NCI-H2171 (cell line): ENCODE measurements at regions not wholly inside any gene's neighbourhood (a gene's known extent, or its start where the extent isn't known, plus 50 kb on each side); places are given as distances from the start of the nearest gene placed in this dataset.
"Not testable (repeated sequence)": the region's sequence is repeated elsewhere in the genome, so short reads cannot be mapped to it uniquely, and the experiment has no call there.

Experiments used
- DNase-seq: peaks from one replicate; lab custom pipeline; 2025; lab: John Stamatoyannopoulos, UW

DNA sequence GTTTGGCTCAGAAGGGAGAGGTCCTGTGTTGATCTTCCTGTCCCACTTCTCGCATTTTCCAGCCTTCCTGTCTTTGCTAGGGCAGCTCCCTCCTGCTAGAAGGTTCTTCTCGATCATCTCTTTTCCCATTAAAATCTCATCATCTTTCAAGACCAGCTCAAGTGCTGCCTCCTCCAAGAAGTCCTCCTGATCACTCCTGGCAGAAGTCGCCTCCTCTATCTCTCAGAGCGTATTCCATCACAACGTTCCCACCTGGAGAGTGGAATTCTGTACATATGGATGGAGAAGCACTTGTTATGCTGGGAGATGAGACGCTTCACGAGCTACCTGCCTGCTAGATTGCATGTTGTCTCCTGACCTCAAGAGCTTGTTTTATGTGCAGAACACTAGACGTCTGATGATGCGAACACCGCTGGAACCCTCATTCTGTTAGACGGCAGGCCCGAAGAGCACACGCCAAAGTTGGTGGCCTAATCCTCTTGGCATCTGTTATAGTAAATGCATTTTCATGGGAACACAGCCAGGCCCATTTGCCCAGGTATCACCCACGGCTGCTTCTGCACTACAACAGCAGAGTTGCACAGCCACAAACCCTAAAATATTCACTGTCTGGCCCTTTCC is 68.0 kb upstream of the INSIG1 start:
- DNase-seq, result no peak

- no peak for DNase-seq
Measured at GRCh38 chr7:155230169-155230593, 67.5 kb upstream of the INSIG1 start.

DNA sequence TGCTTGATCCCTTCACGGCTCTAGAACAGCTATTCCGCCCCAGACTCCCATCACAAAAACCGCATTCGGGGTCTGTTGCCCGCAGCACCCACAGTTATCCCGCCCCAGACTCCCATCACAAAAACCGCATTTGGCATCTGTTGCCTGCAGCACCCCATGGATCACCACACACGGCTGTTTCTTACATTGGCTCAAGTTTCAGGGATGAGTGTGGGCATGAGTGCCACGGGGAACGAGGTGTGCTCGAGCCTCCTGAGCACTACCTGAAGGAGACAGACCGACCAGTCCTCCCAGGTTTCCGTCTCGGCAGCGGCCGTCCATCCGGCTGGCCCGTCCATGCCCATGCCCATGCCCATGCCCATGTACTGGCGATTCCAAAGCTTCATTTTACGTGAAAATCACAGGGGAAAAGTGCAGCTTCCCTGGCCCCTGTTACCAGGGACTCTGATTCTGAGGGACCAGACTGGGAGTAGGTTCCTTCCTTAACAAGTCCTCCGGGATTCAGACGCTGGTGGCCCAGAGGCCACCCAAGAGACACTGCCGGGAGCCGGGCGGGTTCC is 66.4 kb upstream of the INSIG1 start:
- DNase-seq, result no peak

- DNase-seq, result no peak
Measured at GRCh38 chr7:155231941-155232340, 65.7 kb upstream of the INSIG1 start.

DNA sequence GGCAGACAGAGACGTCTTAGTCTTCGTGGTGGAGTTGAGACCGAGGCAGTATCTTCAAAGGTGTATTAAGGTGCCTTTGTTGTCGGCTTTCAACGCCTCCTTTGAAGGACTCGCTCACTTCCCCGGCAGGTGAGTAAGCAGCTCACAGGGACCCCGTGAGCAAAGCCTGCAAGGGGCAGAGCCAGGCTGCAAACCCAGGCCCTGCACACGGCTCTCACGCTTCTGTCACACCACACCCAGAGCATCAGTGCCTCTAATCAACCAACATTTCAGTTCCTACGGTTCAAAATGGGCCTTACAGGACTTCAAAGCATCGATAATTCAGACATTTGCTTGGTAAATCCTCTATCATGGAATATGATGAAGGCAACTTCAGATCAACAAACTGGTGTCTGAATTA is 64.8 kb upstream of the INSIG1 start:
- no peak for DNase-seq

GRCh38 chr7:155233311-155234157 is 64.1 kb upstream of the INSIG1 start:
- DNase-seq, result no peak

GRCh38 chr7:155234158-155234492 is 63.6 kb upstream of the INSIG1 start:
- no peak for DNase-seq

- no peak for DNase-seq
Measured at GRCh38 chr7:155234950-155235789, 62.5 kb upstream of the INSIG1 start.

DNA sequence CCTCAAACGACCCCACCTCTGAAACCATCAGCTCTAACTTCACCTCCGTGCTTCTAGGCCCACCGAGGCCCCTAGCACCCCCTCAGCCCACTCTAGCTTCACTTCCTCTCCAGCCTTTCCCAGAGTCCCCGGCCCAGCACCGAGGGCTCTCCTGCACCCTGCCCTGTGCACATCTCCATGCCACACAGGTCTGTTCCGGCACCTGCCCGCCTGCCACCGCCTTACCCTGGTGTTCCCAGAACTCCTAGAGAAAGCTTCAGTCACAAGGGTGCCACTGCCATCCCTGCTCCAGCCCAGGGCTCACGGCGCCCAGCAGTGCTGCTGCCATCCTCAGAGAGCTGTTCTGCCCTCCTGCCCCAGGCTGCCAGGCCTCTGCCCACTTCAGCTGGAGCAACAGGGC is 61.3 kb upstream of the INSIG1 start:
- no peak for DNase-seq

DNA sequence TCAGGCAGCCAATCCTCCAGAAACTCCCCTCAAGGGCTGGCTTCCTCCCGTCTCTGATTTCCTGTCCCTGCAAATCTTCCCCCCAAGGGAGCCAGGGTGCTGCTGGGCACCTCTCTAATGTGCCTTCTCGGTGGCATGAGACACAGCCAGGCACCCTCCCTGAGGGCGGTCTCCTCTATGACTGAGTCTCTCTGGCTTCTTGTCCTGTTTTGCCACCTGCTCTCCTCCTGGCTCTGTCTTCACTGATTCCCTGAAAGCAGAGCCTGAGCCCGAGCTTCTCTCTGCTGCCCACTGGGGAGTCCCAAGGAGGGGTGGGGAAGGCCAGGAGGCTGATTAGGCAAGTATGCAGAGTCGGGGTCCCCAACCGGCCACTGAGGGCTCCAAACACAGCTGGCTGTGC is 60.4 kb upstream of the INSIG1 start:
- DNase-seq, result no peak

GRCh38 chr7:155237730-155238129 is 59.9 kb upstream of the INSIG1 start:
- DNase-seq, result no peak

DNA sequence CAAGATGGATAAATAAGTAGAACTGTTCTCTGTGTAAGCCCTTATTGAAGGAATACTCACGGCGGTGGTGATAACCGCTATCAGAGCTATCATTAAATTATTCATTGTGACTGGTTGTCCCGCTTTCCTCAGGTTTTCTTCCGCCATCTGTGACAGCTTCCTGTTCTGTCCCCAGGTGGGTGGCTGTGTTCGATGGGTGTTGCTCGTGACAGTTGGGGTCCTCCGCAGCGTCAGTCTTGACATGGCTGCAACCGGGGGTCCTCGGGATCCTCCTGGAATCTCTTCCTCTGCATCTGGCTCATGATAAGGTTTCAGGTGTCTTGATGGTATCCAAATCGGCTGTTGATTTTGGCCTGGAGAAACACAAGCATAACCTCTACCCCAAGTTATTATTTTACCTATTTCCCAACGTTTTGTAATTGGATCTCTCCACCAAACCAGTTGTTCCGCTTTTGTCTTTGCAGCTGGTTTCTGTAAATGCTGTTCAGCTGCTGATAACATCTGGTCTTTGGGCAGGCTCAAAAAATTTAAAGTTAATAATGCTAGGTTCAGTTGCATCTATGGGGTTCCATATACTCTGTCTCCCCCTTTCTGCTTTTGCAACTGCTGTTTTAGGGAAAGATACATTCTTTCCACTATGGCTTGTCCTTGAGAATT is 58.1 kb upstream of the INSIG1 start:
- not testable (repeated sequence) for DNase-seq

DNA sequence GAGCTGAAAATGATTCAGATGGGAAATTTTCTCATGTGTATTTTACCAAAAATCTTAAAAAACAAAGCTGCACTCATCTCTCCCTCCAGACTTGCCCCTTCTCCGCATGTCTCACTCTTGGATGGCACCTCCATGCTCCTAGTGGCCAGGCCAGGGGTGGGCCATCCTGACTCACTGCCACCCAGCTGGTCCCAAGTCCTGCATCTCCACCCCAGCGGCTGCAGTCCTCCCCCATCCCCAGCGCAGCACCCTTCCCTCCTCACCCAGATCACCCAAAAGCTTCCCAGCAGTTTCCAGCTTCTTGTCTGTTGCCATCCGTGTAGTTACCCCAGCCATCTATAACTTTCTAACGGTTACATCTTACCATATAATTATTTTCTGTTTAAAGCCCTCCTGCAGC is 53.0 kb upstream of the INSIG1 start:
- DNase-seq, result no peak

DNA sequence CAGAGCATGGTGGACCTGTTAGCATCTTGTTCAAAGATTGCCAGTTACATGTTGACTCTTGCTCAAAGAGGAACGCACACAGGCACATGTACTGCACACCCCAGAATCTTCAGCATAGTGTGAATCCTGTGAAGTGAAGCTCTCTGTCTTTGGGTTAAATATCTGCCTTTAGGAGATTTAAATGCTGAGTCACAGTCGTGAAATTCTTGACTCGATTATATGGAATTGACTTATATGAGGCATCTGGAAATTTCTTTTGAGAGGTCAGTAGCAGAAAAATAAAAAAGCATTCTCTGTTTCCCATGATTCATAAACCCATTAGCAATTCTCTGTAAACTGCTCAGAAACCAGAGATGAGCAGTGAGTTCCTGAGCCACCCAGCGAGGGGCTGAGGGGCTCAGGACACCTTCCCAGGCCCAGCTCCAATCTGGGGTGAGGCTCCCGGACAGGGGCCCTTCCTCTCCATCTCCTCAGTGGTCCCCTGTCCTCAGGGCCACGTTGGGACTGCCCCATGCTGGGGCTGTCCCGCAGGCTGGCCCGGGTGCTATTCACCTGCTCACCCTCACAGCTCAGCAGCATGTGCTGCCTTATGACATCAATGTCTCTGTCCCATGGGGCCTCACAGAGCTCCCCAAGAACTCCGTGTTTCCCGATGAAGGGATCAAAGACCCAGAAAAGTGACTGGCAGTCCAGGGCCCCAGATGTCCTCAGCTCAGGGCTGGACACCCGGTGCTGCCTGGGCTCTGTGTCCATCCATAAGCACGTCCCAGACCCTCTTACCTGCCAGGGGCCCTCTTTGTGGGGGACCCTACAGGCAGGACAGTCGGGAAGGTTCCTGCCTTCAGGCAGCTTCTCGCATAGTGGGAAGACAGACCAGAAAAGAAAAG is 50.0 kb upstream of the INSIG1 start:
- DNase-seq, result no peak
